Calu3 (cell line): ENCODE measurements at regions not wholly inside any gene's neighbourhood (a gene's known extent, or its start where the extent isn't known, plus 50 kb on each side); places are given as distances from the start of the nearest gene placed in this dataset.
A peak's percentile ranks its signal among the peaks of the same experiment; 100 is the strongest.

Experiments used
- BruUV-seq: library from RNA; stranded (reverse); fragments of 400-500 nt; replicated peaks from 2 replicates; lab custom pipeline; 2021; lab: Mats Ljungman, UMichigan
- CTCF ChIA-PET: fragments of 300-600 bp; sonication (Branson Sonifier 250); formaldehyde crosslinking; loops from one replicate; lab custom pipeline; 2022; ENCODE audit warnings: antibody characterized with exemption; lab: Charles Lee
- DNase-seq: peaks from one replicate; pipeline ENCODE4 v3.0.0; 2022
- H3K27ac Mint-ChIP-seq: one replicate; pipeline ENCODE4 v1.8.0; 2022; ENCODE audit warnings: mixed read lengths; ENCODE audit not compliant: unreplicated experiment
- H3K27me3 Mint-ChIP-seq: one replicate; pipeline ENCODE4 v1.8.0; 2022; ENCODE audit warnings: mixed read lengths; ENCODE audit not compliant: unreplicated experiment
- H3K36me3 Mint-ChIP-seq: one replicate; pipeline ENCODE4 v1.8.0; 2022; ENCODE audit warnings: mild to moderate bottlenecking, moderate library complexity, mixed read lengths; ENCODE audit not compliant: insufficient read depth, unreplicated experiment
- H3K4me1 Mint-ChIP-seq: one replicate; pipeline ENCODE4 v1.8.0; 2022; ENCODE audit warnings: mild to moderate bottlenecking, low read depth, mixed read lengths; ENCODE audit not compliant: unreplicated experiment
- H3K4me3 Mint-ChIP-seq: one replicate; pipeline ENCODE4 v1.8.0; 2022; ENCODE audit warnings: mild to moderate bottlenecking, low read depth, moderate library complexity, mixed read lengths; ENCODE audit not compliant: unreplicated experiment
- H3K9me3 Mint-ChIP-seq: one replicate; pipeline ENCODE4 v1.8.0; 2022; ENCODE audit warnings: low read depth, mixed read lengths; ENCODE audit not compliant: unreplicated experiment
- intact Hi-C: fragments of 100-400 bp; cut with micrococcal nuclease; formaldehyde crosslinking; loops from one replicate; pipeline ENCODE4 v1.10.0; 2022; ENCODE audit not compliant: unreplicated experiment
- TF ChIP-seq, protein P1 (sequence below): fragments of 200-600 bp; IDR thresholded peaks from one replicate; pipeline ENCODE4 v1.8.0; 2022; ENCODE audit warnings: antibody characterized with exemption; ENCODE audit not compliant: unreplicated experiment

DNA sequence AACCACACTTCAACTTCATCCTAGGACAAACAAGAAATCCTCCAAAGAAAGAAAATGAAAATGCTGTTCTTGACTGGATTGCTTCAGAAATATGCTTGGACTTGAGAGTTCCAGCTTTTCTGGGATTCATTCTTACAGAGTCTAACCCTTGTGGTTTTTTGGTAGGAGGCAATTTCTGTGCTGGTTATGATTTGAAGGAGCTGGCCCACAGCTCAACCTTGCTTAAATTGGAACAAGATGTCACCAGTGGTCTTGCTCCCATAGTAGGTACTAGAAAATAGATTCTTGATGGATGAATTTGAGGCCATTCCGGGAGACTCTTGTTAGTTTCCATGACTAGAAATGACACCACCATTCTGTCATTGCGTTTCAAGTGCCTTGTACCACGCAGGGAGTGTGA lies 54.3 kb upstream of the BMP6 start:
- BruUV-seq = no TSS peak
- Mint-ChIP-seq H3K27me3 (no peaks in the 10 kb centered on the region), H3K27ac (no peak overlapping the region), H3K9me3 (no peaks in the 10 kb centered on the region), H3K4me1 (peaks cover 11% of the 10 kb centered on the region), H3K4me3 (no peak overlapping the region), H3K36me3 (no peaks in the 10 kb centered on the region)
- CTCF ChIA-PET = interaction anchor here (0.7 kb wide), 1 partner anchor 15 kb away, joined by 3 read pairs; no protein-coding TSS in a partner anchor
- TF ChIP-seq, protein P1, sequence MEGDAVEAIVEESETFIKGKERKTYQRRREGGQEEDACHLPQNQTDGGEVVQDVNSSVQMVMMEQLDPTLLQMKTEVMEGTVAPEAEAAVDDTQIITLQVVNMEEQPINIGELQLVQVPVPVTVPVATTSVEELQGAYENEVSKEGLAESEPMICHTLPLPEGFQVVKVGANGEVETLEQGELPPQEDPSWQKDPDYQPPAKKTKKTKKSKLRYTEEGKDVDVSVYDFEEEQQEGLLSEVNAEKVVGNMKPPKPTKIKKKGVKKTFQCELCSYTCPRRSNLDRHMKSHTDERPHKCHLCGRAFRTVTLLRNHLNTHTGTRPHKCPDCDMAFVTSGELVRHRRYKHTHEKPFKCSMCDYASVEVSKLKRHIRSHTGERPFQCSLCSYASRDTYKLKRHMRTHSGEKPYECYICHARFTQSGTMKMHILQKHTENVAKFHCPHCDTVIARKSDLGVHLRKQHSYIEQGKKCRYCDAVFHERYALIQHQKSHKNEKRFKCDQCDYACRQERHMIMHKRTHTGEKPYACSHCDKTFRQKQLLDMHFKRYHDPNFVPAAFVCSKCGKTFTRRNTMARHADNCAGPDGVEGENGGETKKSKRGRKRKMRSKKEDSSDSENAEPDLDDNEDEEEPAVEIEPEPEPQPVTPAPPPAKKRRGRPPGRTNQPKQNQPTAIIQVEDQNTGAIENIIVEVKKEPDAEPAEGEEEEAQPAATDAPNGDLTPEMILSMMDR = no peak
- intact Hi-C loops = no loop called here
- no peak for DNase-seq

GRCh38 chr6:7672066-7673062 lies 53.5 kb upstream of the BMP6 start:
- H3K27ac Mint-ChIP-seq = no peak overlapping the region
- no peaks in the 10 kb centered on the region for H3K36me3 Mint-ChIP-seq
- no peaks in the 10 kb centered on the region for H3K9me3 Mint-ChIP-seq
- intact Hi-C loops = no loop called here
- H3K4me1 Mint-ChIP-seq = peaks cover 11% of the 10 kb centered on the region
- H3K27me3 Mint-ChIP-seq = no peaks in the 10 kb centered on the region
- BruUV-seq = no TSS peak
- TF ChIP-seq, protein P1 = no peak
- CTCF ChIA-PET = interaction anchor here (0.7 kb wide), 1 partner anchor 16 kb away, joined by 3 read pairs; no protein-coding TSS in a partner anchor
- H3K4me3 Mint-ChIP-seq = peak overlapping the region; percentile 59
- DNase-seq = no peak

GRCh38 chr6:7673063-7673536 lies 52.8 kb upstream of the BMP6 start:
- intact Hi-C loops = no loop called here
- TF ChIP-seq, protein P1 = no peak
- peaks cover 2% of the 10 kb centered on the region for H3K27me3 Mint-ChIP-seq
- H3K4me1 Mint-ChIP-seq = peaks cover 11% of the 10 kb centered on the region
- no peaks in the 10 kb centered on the region for H3K36me3 Mint-ChIP-seq
- CTCF ChIA-PET = interaction anchor here (0.5 kb wide), 1 partner anchor 1495 kb away, joined by 3 read pairs; no protein-coding TSS in a partner anchor
- no TSS peak for BruUV-seq
- H3K9me3 Mint-ChIP-seq = no peaks in the 10 kb centered on the region
- no peak overlapping the region for H3K27ac Mint-ChIP-seq
- peak overlapping the region; percentile 59 for H3K4me3 Mint-ChIP-seq
- peak; percentile 31 for DNase-seq

GRCh38 chr6:7674291-7674690 lies 51.6 kb upstream of the BMP6 start:
- Mint-ChIP-seq H3K4me1 (peaks cover 11% of the 10 kb centered on the region), H3K4me3 (no peak overlapping the region), H3K9me3 (no peaks in the 10 kb centered on the region), H3K27ac (no peak overlapping the region), H3K36me3 (no peaks in the 10 kb centered on the region), H3K27me3 (peaks cover 8% of the 10 kb centered on the region)
- TF ChIP-seq, protein P1 = no peak
- no TSS peak for BruUV-seq
- CTCF ChIA-PET = no interaction called here
- no peak for DNase-seq
- intact Hi-C loops = no loop called here
